ENCODE measurements at regions not wholly inside any gene's neighbourhood (a gene's known extent, or its start where the extent isn't known, plus 50 kb on each side); places are given as distances from the start of the nearest gene placed in this dataset.

GRCh38 chr21:38095220-38095619 lies 161.6 kb upstream of the KCNJ15 start:
- Histone ChIP-seq H3K4me1 (ENCODE audit: control insufficient read depth, insufficient read depth, low read length) (no peaks in the 10 kb centered on the region), H3K27ac (ENCODE audit: low read length) (no peak overlapping the region), H3K27me3 (ENCODE audit: control insufficient read depth, insufficient read depth, low read length) (no peaks in the 10 kb centered on the region), H3K36me3 (ENCODE audit: control insufficient read depth, insufficient read depth, low read length) (no peaks in the 10 kb centered on the region), H3K9me3 (ENCODE audit: control insufficient read depth, insufficient read depth, low read depth, low read length) (no peaks in the 10 kb centered on the region), H3K4me3 (ENCODE audit: low read depth in 2 of 2, low read length in 2 of 2) (no peak overlapping the region)
- TF ChIP-seq POLR2AphosphoS5 (IDR thresholded peaks at IDR 0.05; ENCODE audit: low read depth, low read length) (no peak), CTCF (IDR thresholded peaks at IDR 0.05) (no peak), REST (IDR thresholded peaks at IDR 0.05; ENCODE audit: insufficient read depth in 1 of 2, low read depth in 2 of 2, low read length in 1 of 2) (no peak), SIN3A (IDR thresholded peaks at IDR 0.05; ENCODE audit: borderline replicate concordance, insufficient read depth, low read depth, low read length) (no peak), TCF7L2 (IDR thresholded peaks at IDR 0.05; ENCODE audit: low read depth, low read length) (no peak)
- no peak for DNase-seq (ENCODE audit: low read depth, low spot score)
- ChIA-PET CTCF (no interaction called here), POLR2A (no interaction called here)
- in situ Hi-C loops (cut with HindIII; ENCODE audit: low pct_unique_long_range_greater_than_20kb, low sequenced_read_pairs) (no loop called here), intact Hi-C loops (cut with micrococcal nuclease; ENCODE audit: unreplicated experiment) (no loop called here)
- BruUV-seq (replicated peaks): no TSS peak
- ATAC-seq: no peak

- POLR2A ChIA-PET: no interaction called here
- CTCF ChIA-PET: interaction anchor here (0.6 kb wide), 1 partner anchor 105 kb away, joined by 3 read pairs; no protein-coding TSS in a partner anchor
- H3K4me3 ChIP-seq (ENCODE audit: low read depth in 2 of 2, low read length in 2 of 2): no peak overlapping the region
- intact Hi-C loops (cut with micrococcal nuclease; ENCODE audit: unreplicated experiment) (no loop called here), in situ Hi-C loops (cut with HindIII; ENCODE audit: low pct_unique_long_range_greater_than_20kb, low sequenced_read_pairs) (no loop called here)
- TF ChIP-seq CTCF (IDR thresholded peaks at IDR 0.05) (no peak), POLR2AphosphoS5 (IDR thresholded peaks at IDR 0.05; ENCODE audit: low read depth, low read length) (no peak), TCF7L2 (IDR thresholded peaks at IDR 0.05; ENCODE audit: low read depth, low read length) (no peak), REST (IDR thresholded peaks at IDR 0.05; ENCODE audit: insufficient read depth in 1 of 2, low read depth in 2 of 2, low read length in 1 of 2) (no peak), SIN3A (IDR thresholded peaks at IDR 0.05; ENCODE audit: borderline replicate concordance, insufficient read depth, low read depth, low read length) (no peak)
- H3K27ac ChIP-seq (ENCODE audit: low read length): no peak overlapping the region
- no peaks in the 10 kb centered on the region; the same call in 1 of the 2 replicates for H3K27me3 ChIP-seq (ENCODE audit: control insufficient read depth, insufficient read depth, low read length)
- no peaks in the 10 kb centered on the region for H3K4me1 ChIP-seq (ENCODE audit: control insufficient read depth, insufficient read depth, low read length)
- DNase-seq (ENCODE audit: low read depth, low spot score) (no peak), ATAC-seq (no peak)
- BruUV-seq (replicated peaks): no TSS peak
- no peaks in the 10 kb centered on the region for H3K9me3 ChIP-seq (ENCODE audit: control insufficient read depth, insufficient read depth, low read depth, low read length)
- H3K36me3 ChIP-seq (ENCODE audit: control insufficient read depth, insufficient read depth, low read length): no peaks in the 10 kb centered on the region
Observed at GRCh38 chr21:38097789-38098188, 159.0 kb upstream of the KCNJ15 start.
